ENCODE measurements at regions not wholly inside any gene's neighbourhood (a gene's known extent, or its start where the extent isn't known, plus 50 kb on each side); places are given as distances from the start of the nearest gene placed in this dataset.

DNA sequence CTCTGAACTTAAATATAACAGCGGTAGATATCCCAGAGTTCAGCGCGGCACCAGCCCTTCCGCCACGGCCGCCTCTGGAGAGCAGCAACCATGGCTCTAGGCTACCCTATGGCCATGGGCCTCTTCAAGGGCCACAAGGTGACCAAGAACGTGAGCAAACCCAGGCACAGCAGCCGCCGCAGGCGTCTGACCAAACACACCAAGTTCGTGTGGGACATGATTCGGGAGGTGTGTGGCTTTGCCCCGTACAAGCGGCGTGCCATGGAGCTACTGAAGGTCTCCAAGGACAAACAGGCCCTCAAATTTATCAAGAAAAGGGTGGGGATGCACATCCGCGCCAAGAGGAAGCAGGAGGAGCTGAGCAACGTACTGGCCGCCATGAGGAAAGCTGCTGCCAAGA is 229.0 kb downstream of the ACTL7B start:
- TF ChIP-seq, protein P1, sequence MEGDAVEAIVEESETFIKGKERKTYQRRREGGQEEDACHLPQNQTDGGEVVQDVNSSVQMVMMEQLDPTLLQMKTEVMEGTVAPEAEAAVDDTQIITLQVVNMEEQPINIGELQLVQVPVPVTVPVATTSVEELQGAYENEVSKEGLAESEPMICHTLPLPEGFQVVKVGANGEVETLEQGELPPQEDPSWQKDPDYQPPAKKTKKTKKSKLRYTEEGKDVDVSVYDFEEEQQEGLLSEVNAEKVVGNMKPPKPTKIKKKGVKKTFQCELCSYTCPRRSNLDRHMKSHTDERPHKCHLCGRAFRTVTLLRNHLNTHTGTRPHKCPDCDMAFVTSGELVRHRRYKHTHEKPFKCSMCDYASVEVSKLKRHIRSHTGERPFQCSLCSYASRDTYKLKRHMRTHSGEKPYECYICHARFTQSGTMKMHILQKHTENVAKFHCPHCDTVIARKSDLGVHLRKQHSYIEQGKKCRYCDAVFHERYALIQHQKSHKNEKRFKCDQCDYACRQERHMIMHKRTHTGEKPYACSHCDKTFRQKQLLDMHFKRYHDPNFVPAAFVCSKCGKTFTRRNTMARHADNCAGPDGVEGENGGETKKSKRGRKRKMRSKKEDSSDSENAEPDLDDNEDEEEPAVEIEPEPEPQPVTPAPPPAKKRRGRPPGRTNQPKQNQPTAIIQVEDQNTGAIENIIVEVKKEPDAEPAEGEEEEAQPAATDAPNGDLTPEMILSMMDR (IDR thresholded peaks at IDR 0.05; ENCODE audit: low read depth, low read length): no peak
- TF ChIP-seq POLR2A (IDR thresholded peaks at IDR 0.05; ENCODE audit: extremely low read depth, insufficient read length) (no peak), MYC (IDR thresholded peaks at IDR 0.05; ENCODE audit: low read depth, low read length) (no peak)
- TF ChIP-seq, protein P2, sequence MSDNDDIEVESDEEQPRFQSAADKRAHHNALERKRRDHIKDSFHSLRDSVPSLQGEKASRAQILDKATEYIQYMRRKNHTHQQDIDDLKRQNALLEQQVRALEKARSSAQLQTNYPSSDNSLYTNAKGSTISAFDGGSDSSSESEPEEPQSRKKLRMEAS (IDR thresholded peaks at IDR 0.05; ENCODE audit: low read depth, low read length): no peak
